Erythroblast (primary cell): ENCODE measurements at regions not wholly inside any gene's neighbourhood (a gene's known extent, or its start where the extent isn't known, plus 50 kb on each side); places are given as distances from the start of the nearest gene placed in this dataset.

Source experiments
- GATA1 ChIP-seq: IDR thresholded peaks from 2 replicates; pipeline ENCODE4 v1.6.1; 2011; ENCODE audit warnings: low read depth, mild to moderate bottlenecking, control low read depth, low read length, moderate library complexity
- POLR2A ChIP-seq: IDR thresholded peaks from 2 replicates; pipeline ENCODE4 v1.6.1; 2011; ENCODE audit warnings: mild to moderate bottlenecking, low read length

- TF ChIP-seq POLR2A (no peak), GATA1 (no peak)
Measured at GRCh38 chr7:20927976-20928375, 141.3 kb upstream of the SP8 start.
